Heart left ventricle (tissue), 16 donors: ENCODE measurements at regions not wholly inside any gene's neighbourhood (a gene's known extent, or its start where the extent isn't known, plus 50 kb on each side); places are given as distances from the start of the nearest gene placed in this dataset.

Source experiments
- ATAC-seq, 4 donors: fragments of 200-7000 bp; cut with Tn5 transposase; one replicate each; pipeline ENCODE4 v1.9.1; 2020 to 2022; ENCODE audit warnings: moderate library complexity in 4 of 4, mild to moderate bottlenecking in 3 of 4, moderate number of reproducible peaks in 1 of 4
- DNase-seq, 5 donors: peaks; one replicate each; pipeline ENCODE4 v3.0.0-alpha.2; 2020
- H3K27ac ChIP-seq, 12 donors: fragments of 200-600 bp; sonication (generic) in 4 of 12; one replicate each; pipeline versions ENCODE4 v1.5.0 to v1.8.0; 2016 to 2022; ENCODE audit warnings: mild to moderate bottlenecking in 2 of 12
- H3K27me3 ChIP-seq, 9 donors: fragments of 200-600 bp; sonication (generic) in 2 of 9; one replicate each; pipeline versions ENCODE4 v1.5.1 to v1.8.0; 2016 to 2022; ENCODE audit warnings: mild to moderate bottlenecking in 3 of 9
- H3K36me3 ChIP-seq, 9 donors: fragments of 200-600 bp; sonication (generic) in 2 of 9; one replicate each; pipeline versions ENCODE4 v1.5.0 to v1.8.0; 2018 to 2022; ENCODE audit warnings: mild to moderate bottlenecking in 2 of 9
- H3K4me1 ChIP-seq, 12 donors: fragments of 200-600 bp; sonication (generic) in 4 of 12; one replicate each; pipeline versions ENCODE4 v1.5.0 to v1.8.0; 2016 to 2022; ENCODE audit warnings: mild to moderate bottlenecking in 3 of 12
- H3K4me3 ChIP-seq, 12 donors: fragments of 200-600 bp; sonication (generic) in 4 of 12; one replicate each; pipeline versions ENCODE4 v1.5.0 to v1.8.0; 2017 to 2022; ENCODE audit warnings: mild to moderate bottlenecking in 9 of 12, moderate library complexity in 4 of 12
- H3K9me3 ChIP-seq, 12 donors: fragments of 200-600 bp; sonication (generic) in 4 of 12; one replicate each; pipeline versions ENCODE4 v1.5.0 to v1.8.0; 2016 to 2022; ENCODE audit warnings: mild to moderate bottlenecking in 1 of 12
- CTCF ChIP-seq, 12 donors: fragments of 200-600 bp; sonication (generic) in 4 of 12; IDR thresholded peaks; one replicate each; pipeline versions ENCODE4 v1.5.0 to v1.8.0; 2018 to 2022; ENCODE audit warnings: antibody characterized with exemption in 12 of 12, mild to moderate bottlenecking in 5 of 12
- POLR2A ChIP-seq, 2 donors: fragments of 450-650 bp; IDR thresholded peaks; one replicate each; pipeline ENCODE4 v1.6.1; 2017; ENCODE audit warnings: antibody characterized with exemption in 2 of 2, mild to moderate bottlenecking in 2 of 2, moderate library complexity in 2 of 2
- WGBS, 4 donors: extraction: QIAGEN DNeasy Blood & Tissue Kit in 2 of 4; methylation state at CpG; one replicate each; pipeline versions ENCODE4 v1.1.5 to v1.1.7; 2013 to 2018; 5-methylcytosine and 5-hydroxymethylcytosine counted together
- intact Hi-C, 10 donors: fragments of 100-400 bp; cut with DNase I; formaldehyde crosslinking; loops; one replicate each; pipeline versions ENCODE4 v1.11.1 to v1.14.2; 2022
- donor health status: ischemic (EF 13 %, LVEDD 7.1; RV severe dilation, severe dysfunction).
- donor health status: healthy with polysubstance abuse.
- donor health status: DM: no; HTN: yes; CAD: no.
- donor health status: DM: no; HTN: no; CAD: no.
- donor health status: ischemic (EF 25% LVEDD 6.9; RV normal size, moderate dysfunction).
- donor health status: ischemic (EF 25% LVEDD 5.7; RV mildly dilated, moderate dysfunction).
- donor health status: healthy.
- donor health status: DM: yes; HTN: yes; CAD: no.
- donor health status: ischemic (EF 35%, LVEDD 5.7; RV mildly dilated, moderate dysfunction).
- donor health status: nonischemic (EF 11% LVEDD 7.7; RV severe dilation, severe dysfunction).
- donor health status: DM: yes; HTN: yes; CAD: no.
- donor health status: PGD.
- donor health status: ischemic (EF 29% LVEDD 5.4; RV normal size, mild dysfunction).
- donor health status: nonischemic (EF 23%, LVEDD 6.1; RV moderate dilation, normal function).

DNA sequence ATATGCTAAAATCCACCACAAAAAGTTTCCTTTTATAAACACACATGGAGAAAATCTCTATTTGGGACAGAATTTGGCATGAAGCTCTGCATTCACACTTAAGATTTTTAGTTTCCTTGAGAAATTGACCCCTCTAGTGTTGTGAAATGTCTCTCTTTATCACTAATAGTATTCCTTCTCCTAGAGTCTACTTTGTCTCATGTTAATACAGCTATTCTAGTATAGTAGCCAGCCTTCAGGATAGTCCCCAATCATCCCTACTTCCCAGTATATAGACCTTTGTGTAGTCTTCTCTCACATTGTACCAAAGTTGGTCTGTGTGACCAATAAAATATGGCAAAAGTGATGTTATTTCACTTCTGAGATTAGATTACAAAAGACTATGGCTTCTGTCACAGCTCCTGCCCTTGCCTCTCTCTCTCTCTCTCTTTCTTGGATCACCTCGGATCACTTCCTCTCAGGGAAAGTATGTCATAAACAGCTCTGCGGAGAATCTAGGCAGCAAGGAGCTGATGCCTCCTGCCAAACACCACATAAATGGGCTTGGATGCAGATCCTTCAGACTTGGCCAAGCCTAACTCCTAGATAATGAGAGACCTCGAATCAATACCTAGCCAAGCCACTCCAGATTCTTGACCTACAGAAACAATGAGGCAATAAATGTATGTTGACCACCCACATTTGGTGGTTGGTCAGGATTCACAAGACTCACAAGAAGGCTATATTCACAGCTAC lies 59.7 kb upstream of the NABP1 start:
- H3K4me1 ChIP-seq = peaks cover 0 to 29% (median 0%) of the 10 kb centered on the region in 12 donors
- no peak for ATAC-seq

DNA sequence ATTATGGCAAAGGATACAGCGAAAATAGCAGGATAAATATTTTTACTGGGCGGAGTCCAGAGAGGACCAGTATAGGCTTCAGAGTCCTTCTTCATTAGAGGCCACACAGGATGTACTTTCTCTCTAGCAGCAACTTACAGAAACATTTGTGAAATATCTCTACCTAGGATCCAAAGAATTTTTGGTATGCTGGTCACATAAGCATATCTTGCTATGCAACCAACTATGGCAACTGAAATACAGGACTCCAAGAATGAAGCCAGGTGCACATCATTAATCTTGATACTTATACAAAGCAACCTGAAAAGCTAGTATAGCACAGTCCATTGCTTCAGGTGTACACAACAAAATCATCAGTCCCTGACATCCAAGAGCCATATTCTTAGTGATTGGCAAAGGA lies 59.1 kb upstream of the NABP1 start:
- no peaks in the 10 kb centered on the region for H3K36me3 ChIP-seq
- peaks cover 0 to 29% (median 0%) of the 10 kb centered on the region in 12 donors for H3K4me1 ChIP-seq
- DNase-seq = no peak
- H3K9me3 ChIP-seq = no peaks in the 10 kb centered on the region
- H3K27ac ChIP-seq = no peak overlapping the region
- H3K27me3 ChIP-seq = peaks cover 0 to 2% (median 0%) of the 10 kb centered on the region in 9 donors
- intact Hi-C loops = no loop called here
- no peak overlapping the region for H3K4me3 ChIP-seq
- TF ChIP-seq POLR2A (IDR thresholded peaks at IDR 0.05) (no peak), CTCF (IDR thresholded peaks at IDR 0.05) (no peak)
- WGBS, 4 donors = 81 to 97% (median 90%) methylated on average over 2 of the region's 2 CpGs
- no peak for ATAC-seq

More for the DNA sequence above, 59.7 kb upstream of the NABP1 start:
- no peak overlapping the region for H3K4me3 ChIP-seq
- peak overlapping the region in 2 of 12 donors; percentile 5 to 63 for H3K27ac ChIP-seq
- no peak for DNase-seq
- peaks cover 0 to 5% (median 0%) of the 10 kb centered on the region in 9 donors for H3K27me3 ChIP-seq
- TF ChIP-seq CTCF (IDR thresholded peaks at IDR 0.05) (no peak), POLR2A (IDR thresholded peaks at IDR 0.05) (no peak)
- WGBS, 4 donors = 59 to 71% (median 69%) methylated on average over 3 of the region's 3 CpGs
- H3K9me3 ChIP-seq = no peaks in the 10 kb centered on the region
- intact Hi-C loops = no loop called here
- no peaks in the 10 kb centered on the region for H3K36me3 ChIP-seq

DNA sequence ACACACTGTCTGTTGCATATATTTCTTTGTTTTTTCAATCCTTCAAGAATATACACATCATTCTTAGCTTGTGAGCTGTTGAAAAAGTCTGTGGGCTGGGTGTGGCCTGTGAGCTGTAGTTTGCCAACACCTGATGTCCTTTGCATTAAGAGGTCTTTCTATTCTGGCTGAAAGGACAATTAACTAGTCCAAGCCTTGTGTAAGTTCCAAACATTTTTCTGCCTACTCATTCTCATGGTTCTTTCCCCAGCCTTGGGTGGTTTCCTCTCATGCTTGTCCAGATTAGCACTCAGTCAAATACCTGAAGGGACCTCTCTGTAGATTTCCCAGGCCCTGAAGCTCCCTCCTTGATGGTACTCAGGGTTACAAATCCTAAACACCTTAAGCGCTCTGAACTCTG lies 57.8 kb upstream of the NABP1 start:
- no peaks in the 10 kb centered on the region for H3K9me3 ChIP-seq
- H3K27ac ChIP-seq = no peak overlapping the region
- H3K36me3 ChIP-seq = no peaks in the 10 kb centered on the region
- peaks cover 0 to 33% (median 0%) of the 10 kb centered on the region in 12 donors for H3K4me1 ChIP-seq
- WGBS, 4 donors = 98 to 100% (median 98%) methylated on average over 1 of the region's 1 CpG
- no peak for DNase-seq
- no peak for ATAC-seq
- intact Hi-C loops = no loop called here
- H3K4me3 ChIP-seq = no peak overlapping the region
- TF ChIP-seq POLR2A (IDR thresholded peaks at IDR 0.05) = no peak
- H3K27me3 ChIP-seq = no peaks in the 10 kb centered on the region

- Histone ChIP-seq H3K27me3 (no peaks in the 10 kb centered on the region), H3K4me3 (no peak overlapping the region), H3K36me3 (no peaks in the 10 kb centered on the region), H3K9me3 (no peaks in the 10 kb centered on the region), H3K27ac (peak overlapping the region in 1 of 12 donors; percentile 65), H3K4me1 (peaks cover 0 to 41% (median 0%) of the 10 kb centered on the region in 12 donors)
- WGBS, 4 donors = 71 to 87% (median 73%) methylated on average over 5 of the region's 5 CpGs
- intact Hi-C loops = no loop called here
- ATAC-seq = peak in 1 of 4 donors; percentile 46
- DNase-seq = no peak
- TF ChIP-seq POLR2A (IDR thresholded peaks at IDR 0.05) (no peak), CTCF (IDR thresholded peaks at IDR 0.05) (no peak)
These were observed 55.3 kb upstream of the NABP1 start for GRCh38 chr2:191622374-191623320.
